ENCODE measurements at regions not wholly inside any gene's neighbourhood (a gene's known extent, or its start where the extent isn't known, plus 50 kb on each side); places are given as distances from the start of the nearest gene placed in this dataset.

DNA sequence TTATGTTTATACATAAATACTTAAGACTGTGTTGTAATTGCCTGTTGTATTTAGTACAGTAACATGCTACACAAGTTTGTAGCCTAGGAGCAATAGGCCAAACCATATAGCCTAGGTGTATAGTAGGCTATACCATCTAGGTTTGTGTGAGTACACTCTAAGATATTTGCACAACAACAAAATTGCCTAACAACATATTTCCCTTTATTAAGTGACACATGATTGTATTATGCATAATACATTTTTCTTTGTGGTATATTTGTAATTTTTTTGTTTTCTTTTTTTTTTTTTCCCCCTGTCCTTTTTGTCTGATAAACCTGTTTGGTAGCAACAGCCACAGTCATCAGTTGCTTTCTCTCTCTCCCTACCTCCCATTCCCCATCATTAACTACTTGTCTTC lies 945.6 kb downstream of the ZPLD1 start:
- TF ChIP-seq, protein P1, sequence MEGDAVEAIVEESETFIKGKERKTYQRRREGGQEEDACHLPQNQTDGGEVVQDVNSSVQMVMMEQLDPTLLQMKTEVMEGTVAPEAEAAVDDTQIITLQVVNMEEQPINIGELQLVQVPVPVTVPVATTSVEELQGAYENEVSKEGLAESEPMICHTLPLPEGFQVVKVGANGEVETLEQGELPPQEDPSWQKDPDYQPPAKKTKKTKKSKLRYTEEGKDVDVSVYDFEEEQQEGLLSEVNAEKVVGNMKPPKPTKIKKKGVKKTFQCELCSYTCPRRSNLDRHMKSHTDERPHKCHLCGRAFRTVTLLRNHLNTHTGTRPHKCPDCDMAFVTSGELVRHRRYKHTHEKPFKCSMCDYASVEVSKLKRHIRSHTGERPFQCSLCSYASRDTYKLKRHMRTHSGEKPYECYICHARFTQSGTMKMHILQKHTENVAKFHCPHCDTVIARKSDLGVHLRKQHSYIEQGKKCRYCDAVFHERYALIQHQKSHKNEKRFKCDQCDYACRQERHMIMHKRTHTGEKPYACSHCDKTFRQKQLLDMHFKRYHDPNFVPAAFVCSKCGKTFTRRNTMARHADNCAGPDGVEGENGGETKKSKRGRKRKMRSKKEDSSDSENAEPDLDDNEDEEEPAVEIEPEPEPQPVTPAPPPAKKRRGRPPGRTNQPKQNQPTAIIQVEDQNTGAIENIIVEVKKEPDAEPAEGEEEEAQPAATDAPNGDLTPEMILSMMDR (IDR thresholded peaks at IDR 0.05 in 2 of 3, conservative IDR thresholded peaks at IDR 0.05 in 1 of 3; ENCODE audit: control insufficient read depth in 2 of 3, extremely low read depth in 1 of 3, insufficient read depth in 1 of 3, low read depth in 3 of 3, low read length in 3 of 3): no peak
- TF ChIP-seq POLR2AphosphoS5 (IDR thresholded peaks at IDR 0.05; ENCODE audit: low read length) (no peak), JUND (IDR thresholded peaks at IDR 0.05; ENCODE audit: low read depth, low read length) (no peak), TBL1XR1 (IDR thresholded peaks at IDR 0.05; ENCODE audit: low read depth, low read length) (no peak)
- TF ChIP-seq, protein P2, sequence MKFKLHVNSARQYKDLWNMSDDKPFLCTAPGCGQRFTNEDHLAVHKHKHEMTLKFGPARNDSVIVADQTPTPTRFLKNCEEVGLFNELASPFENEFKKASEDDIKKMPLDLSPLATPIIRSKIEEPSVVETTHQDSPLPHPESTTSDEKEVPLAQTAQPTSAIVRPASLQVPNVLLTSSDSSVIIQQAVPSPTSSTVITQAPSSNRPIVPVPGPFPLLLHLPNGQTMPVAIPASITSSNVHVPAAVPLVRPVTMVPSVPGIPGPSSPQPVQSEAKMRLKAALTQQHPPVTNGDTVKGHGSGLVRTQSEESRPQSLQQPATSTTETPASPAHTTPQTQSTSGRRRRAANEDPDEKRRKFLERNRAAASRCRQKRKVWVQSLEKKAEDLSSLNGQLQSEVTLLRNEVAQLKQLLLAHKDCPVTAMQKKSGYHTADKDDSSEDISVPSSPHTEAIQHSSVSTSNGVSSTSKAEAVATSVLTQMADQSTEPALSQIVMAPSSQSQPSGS (IDR thresholded peaks at IDR 0.05; ENCODE audit: low read length): no peak
